ENCODE measurements at regions not wholly inside any gene's neighbourhood (a gene's known extent, or its start where the extent isn't known, plus 50 kb on each side); places are given as distances from the start of the nearest gene placed in this dataset.
A peak's percentile ranks its signal among the peaks of the same experiment; 100 is the strongest.
"Not testable (repeated sequence)": the region's sequence is repeated elsewhere in the genome, so short reads cannot be mapped to it uniquely, and the experiment has no call there.

- DNase-seq (ENCODE audit: low read depth in 4 of 6, low spot score in 6 of 6), result peak in 1 of 6 donors; percentile 11
- peaks cover 2% of the 10 kb centered on the region for H3K9me3 ChIP-seq (ENCODE audit: control insufficient read depth, insufficient read depth, low read length)
Observed at GRCh38 chr15:75114796-75115195, 86.9 kb upstream of the C15orf39 start.

GRCh38 chr15:75115411-75115913 is 86.2 kb upstream of the C15orf39 start:
- not testable (repeated sequence) for H3K4me1 ChIP-seq (ENCODE audit: control insufficient read depth, insufficient read depth, low read length); H3K4me3 ChIP-seq (ENCODE audit: low read depth, low read length); H3K27me3 ChIP-seq (ENCODE audit: control insufficient read depth, insufficient read depth, low read length); H3K36me3 ChIP-seq (ENCODE audit: control insufficient read depth, insufficient read depth, low read length); DNase-seq (ENCODE audit: low read depth in 4 of 6, low spot score in 6 of 6); H3K27ac ChIP-seq (ENCODE audit: low read depth, low read length); H3K9me3 ChIP-seq (ENCODE audit: control insufficient read depth, insufficient read depth, low read length)
- 81% methylated on average over 6 of the region's 8 CpGs for WGBS (ENCODE audit: insufficient coverage)

More at GRCh38 chr15:75114796-75115195, 86.9 kb upstream of the C15orf39 start:
- H3K4me1 ChIP-seq (ENCODE audit: control insufficient read depth, insufficient read depth, low read length), result peaks cover 3% of the 10 kb centered on the region
- no peak overlapping the region for H3K27ac ChIP-seq (ENCODE audit: low read depth, low read length)
- whole genome bisulfite sequencing (ENCODE audit: insufficient coverage), result 67% methylated on average over 1 of the region's 3 CpGs
- no peaks in the 10 kb centered on the region for H3K36me3 ChIP-seq (ENCODE audit: control insufficient read depth, insufficient read depth, low read length)
- no peak overlapping the region for H3K4me3 ChIP-seq (ENCODE audit: low read depth, low read length)
- no peaks in the 10 kb centered on the region for H3K27me3 ChIP-seq (ENCODE audit: control insufficient read depth, insufficient read depth, low read length)

GRCh38 chr15:75116143-75116542 is 85.5 kb upstream of the C15orf39 start:
- not testable (repeated sequence) for DNase-seq (ENCODE audit: low read depth in 4 of 6, low spot score in 6 of 6)

DNA sequence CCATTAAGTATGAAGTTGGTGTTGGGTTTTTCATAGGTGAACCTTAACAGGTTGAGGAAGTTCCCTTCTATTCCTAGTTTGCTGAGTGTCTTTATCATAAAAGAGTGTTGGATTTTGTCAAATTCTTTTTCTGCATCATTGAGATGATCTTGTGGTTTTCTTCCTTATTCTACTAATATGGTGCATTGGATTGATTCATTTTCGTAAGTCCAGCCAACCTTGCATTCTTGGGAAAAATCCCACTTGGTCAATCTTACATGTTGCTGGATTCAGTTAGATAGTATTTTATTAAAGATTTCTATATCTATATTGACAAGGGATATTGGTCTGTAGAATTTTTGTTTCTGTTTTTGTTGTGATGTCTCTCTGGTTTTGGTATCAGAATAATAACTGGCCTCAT is 83.7 kb upstream of the C15orf39 start:
- Histone ChIP-seq H3K27ac (ENCODE audit: low read depth, low read length) (no peak overlapping the region), H3K36me3 (ENCODE audit: control insufficient read depth, insufficient read depth, low read length) (no peaks in the 10 kb centered on the region), H3K4me3 (ENCODE audit: low read depth, low read length) (no peak overlapping the region), H3K27me3 (ENCODE audit: control insufficient read depth, insufficient read depth, low read length) (no peaks in the 10 kb centered on the region), H3K4me1 (ENCODE audit: control insufficient read depth, insufficient read depth, low read length) (no peaks in the 10 kb centered on the region), H3K9me3 (ENCODE audit: control insufficient read depth, insufficient read depth, low read length) (peaks cover 3% of the 10 kb centered on the region)
- DNase-seq (ENCODE audit: low read depth in 4 of 6, low spot score in 6 of 6), result no peak
- WGBS (ENCODE audit: insufficient coverage), result no CpG with 5 or more reads among the region's 1 CpG

More at GRCh38 chr15:75116143-75116542, 85.5 kb upstream of the C15orf39 start:
- H3K4me3 ChIP-seq (ENCODE audit: low read depth, low read length); H3K36me3 ChIP-seq (ENCODE audit: control insufficient read depth, insufficient read depth, low read length); H3K27ac ChIP-seq (ENCODE audit: low read depth, low read length); H3K4me1 ChIP-seq (ENCODE audit: control insufficient read depth, insufficient read depth, low read length); H3K9me3 ChIP-seq (ENCODE audit: control insufficient read depth, insufficient read depth, low read length); H3K27me3 ChIP-seq (ENCODE audit: control insufficient read depth, insufficient read depth, low read length): not testable (repeated sequence)
- 99% methylated on average over 13 of the region's 31 CpGs for WGBS (ENCODE audit: insufficient coverage)

- WGBS (ENCODE audit: insufficient coverage), result no CpG with 5 or more reads among the region's 4 CpGs
- not testable (repeated sequence) for H3K36me3 ChIP-seq (ENCODE audit: control insufficient read depth, insufficient read depth, low read length); DNase-seq (ENCODE audit: low read depth in 4 of 6, low spot score in 6 of 6); H3K4me1 ChIP-seq (ENCODE audit: control insufficient read depth, insufficient read depth, low read length); H3K4me3 ChIP-seq (ENCODE audit: low read depth, low read length); H3K9me3 ChIP-seq (ENCODE audit: control insufficient read depth, insufficient read depth, low read length); H3K27me3 ChIP-seq (ENCODE audit: control insufficient read depth, insufficient read depth, low read length); H3K27ac ChIP-seq (ENCODE audit: low read depth, low read length)
Observed at GRCh38 chr15:75119312-75119711, 82.4 kb upstream of the C15orf39 start.

- H3K27ac ChIP-seq (ENCODE audit: low read depth, low read length), result no peak overlapping the region
- DNase-seq (ENCODE audit: low read depth in 4 of 6, low spot score in 6 of 6), result no peak
- H3K9me3 ChIP-seq (ENCODE audit: control insufficient read depth, insufficient read depth, low read length), result peaks cover 3% of the 10 kb centered on the region
- H3K4me3 ChIP-seq (ENCODE audit: low read depth, low read length), result no peak overlapping the region
- H3K4me1 ChIP-seq (ENCODE audit: control insufficient read depth, insufficient read depth, low read length), result no peaks in the 10 kb centered on the region
- H3K27me3 ChIP-seq (ENCODE audit: control insufficient read depth, insufficient read depth, low read length), result no peaks in the 10 kb centered on the region
- no peaks in the 10 kb centered on the region for H3K36me3 ChIP-seq (ENCODE audit: control insufficient read depth, insufficient read depth, low read length)
Observed at GRCh38 chr15:75121491-75121890, 80.2 kb upstream of the C15orf39 start.

GRCh38 chr15:75123395-75123794 is 78.3 kb upstream of the C15orf39 start:
- Histone ChIP-seq H3K4me3 (ENCODE audit: low read depth, low read length) (no peak overlapping the region), H3K36me3 (ENCODE audit: control insufficient read depth, insufficient read depth, low read length) (no peaks in the 10 kb centered on the region), H3K4me1 (ENCODE audit: control insufficient read depth, insufficient read depth, low read length) (no peaks in the 10 kb centered on the region), H3K27ac (ENCODE audit: low read depth, low read length) (no peak overlapping the region), H3K27me3 (ENCODE audit: control insufficient read depth, insufficient read depth, low read length) (no peaks in the 10 kb centered on the region), H3K9me3 (ENCODE audit: control insufficient read depth, insufficient read depth, low read length) (peaks cover 1% of the 10 kb centered on the region)
- DNase-seq (ENCODE audit: low read depth in 4 of 6, low spot score in 6 of 6), result peak in 1 of 6 donors; percentile 19
- WGBS (ENCODE audit: insufficient coverage), result no CpG with 5 or more reads among the region's 5 CpGs

- H3K4me3 ChIP-seq (ENCODE audit: low read depth, low read length); H3K36me3 ChIP-seq (ENCODE audit: control insufficient read depth, insufficient read depth, low read length); H3K27me3 ChIP-seq (ENCODE audit: control insufficient read depth, insufficient read depth, low read length); H3K27ac ChIP-seq (ENCODE audit: low read depth, low read length); DNase-seq (ENCODE audit: low read depth in 4 of 6, low spot score in 6 of 6); H3K4me1 ChIP-seq (ENCODE audit: control insufficient read depth, insufficient read depth, low read length); H3K9me3 ChIP-seq (ENCODE audit: control insufficient read depth, insufficient read depth, low read length): not testable (repeated sequence)
- 100% methylated on average over 2 of the region's 3 CpGs for WGBS (ENCODE audit: insufficient coverage)
Observed at GRCh38 chr15:75124278-75124677, 77.4 kb upstream of the C15orf39 start.

GRCh38 chr15:75125935-75126334 is 75.7 kb upstream of the C15orf39 start:
- Histone ChIP-seq H3K4me3 (ENCODE audit: low read depth, low read length) (no peak overlapping the region), H3K27ac (ENCODE audit: low read depth, low read length) (no peak overlapping the region), H3K9me3 (ENCODE audit: control insufficient read depth, insufficient read depth, low read length) (peaks cover 1% of the 10 kb centered on the region), H3K4me1 (ENCODE audit: control insufficient read depth, insufficient read depth, low read length) (no peaks in the 10 kb centered on the region), H3K36me3 (ENCODE audit: control insufficient read depth, insufficient read depth, low read length) (no peaks in the 10 kb centered on the region), H3K27me3 (ENCODE audit: control insufficient read depth, insufficient read depth, low read length) (no peaks in the 10 kb centered on the region)
- 90% methylated on average over 5 of the region's 5 CpGs for WGBS (ENCODE audit: insufficient coverage)
- no peak for DNase-seq (ENCODE audit: low read depth in 4 of 6, low spot score in 6 of 6)

GRCh38 chr15:75126864-75127580 is 74.7 kb upstream of the C15orf39 start:
- Histone ChIP-seq H3K4me3 (ENCODE audit: low read depth, low read length) (no peak overlapping the region), H3K27me3 (ENCODE audit: control insufficient read depth, insufficient read depth, low read length) (no peaks in the 10 kb centered on the region), H3K9me3 (ENCODE audit: control insufficient read depth, insufficient read depth, low read length) (peaks cover 1% of the 10 kb centered on the region), H3K27ac (ENCODE audit: low read depth, low read length) (no peak overlapping the region), H3K36me3 (ENCODE audit: control insufficient read depth, insufficient read depth, low read length) (no peaks in the 10 kb centered on the region), H3K4me1 (ENCODE audit: control insufficient read depth, insufficient read depth, low read length) (no peaks in the 10 kb centered on the region)
- no peak for DNase-seq (ENCODE audit: low read depth in 4 of 6, low spot score in 6 of 6)
- 81% methylated on average over 7 of the region's 10 CpGs for WGBS (ENCODE audit: insufficient coverage)

All from spinal cord (tissue), 9 donors.